SK-N-SH (cell line): ENCODE measurements at regions not wholly inside any gene's neighbourhood (a gene's known extent, or its start where the extent isn't known, plus 50 kb on each side); places are given as distances from the start of the nearest gene placed in this dataset.

Source experiments
- CTCF ChIP-seq: fragments of 200-600 bp; sonication (generic); IDR thresholded peaks from 2 replicates; pipeline ENCODE4 v1.6.1; 2017; ENCODE audit warnings: antibody characterized with exemption, mild to moderate bottlenecking, moderate library complexity
- POLR2AphosphoS5 ChIP-seq: IDR thresholded peaks from 2 replicates; pipeline ENCODE4 v1.6.1; 2012; ENCODE audit warnings: low read depth, low read length
- REST ChIP-seq: IDR thresholded peaks from 2 replicates; pipeline ENCODE4 v1.6.1; 2012; ENCODE audit warnings: mild to moderate bottlenecking, low read depth, low read length, moderate library complexity

DNA sequence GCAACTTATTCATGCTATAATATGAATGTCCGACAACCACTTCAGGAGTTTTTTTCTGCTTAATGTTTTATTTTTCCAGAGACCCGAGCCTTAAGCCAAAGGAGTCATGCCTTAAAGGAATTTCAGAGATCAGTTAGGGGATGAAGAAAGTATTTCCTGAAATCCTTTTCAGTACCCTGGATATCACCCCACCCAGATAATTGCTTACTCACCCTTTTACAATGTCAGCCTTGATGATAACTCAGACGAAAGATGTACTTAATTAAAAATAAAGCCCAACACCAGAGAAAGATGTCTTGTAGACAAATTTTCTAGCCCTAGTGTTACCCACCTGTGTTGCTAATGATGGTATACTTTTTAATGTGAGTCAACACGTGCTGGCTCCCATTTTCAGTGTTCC lies 124.1 kb downstream of the XCL2 start:
- no peak for TF ChIP-seq CTCF
- peak; percentile 87 for TF ChIP-seq REST
- TF ChIP-seq POLR2AphosphoS5, result no peak
